Activated naive CD8-positive, alpha-beta T cell treated with anti-CD3 and anti-CD28 coated beads, Interleukin-2, amount 50 U/mL, for 16 hours (primary cell): ENCODE measurements at regions not wholly inside any gene's neighbourhood (a gene's known extent, or its start where the extent isn't known, plus 50 kb on each side); places are given as distances from the start of the nearest gene placed in this dataset.

ENCODE experiments used
- DNase-seq: peaks from one replicate; pipeline ENCODE4 v3.0.0-alpha.2; 2020; ENCODE audit warnings: low read depth, low spot score

GRCh38 chr17:77320485-77321256 is 179.9 kb downstream of the SEC14L1 start:
- DNase-seq: no peak

GRCh38 chr17:77321649-77322513 is 181.1 kb downstream of the SEC14L1 start:
- DNase-seq: no peak

- no peak for DNase-seq
Measured at GRCh38 chr17:77322514-77323412, 182.0 kb downstream of the SEC14L1 start.

GRCh38 chr17:77323413-77324171 is 182.8 kb downstream of the SEC14L1 start:
- DNase-seq: no peak

- DNase-seq: no peak
Measured at GRCh38 chr17:77324227-77324626, 183.5 kb downstream of the SEC14L1 start.

DNA sequence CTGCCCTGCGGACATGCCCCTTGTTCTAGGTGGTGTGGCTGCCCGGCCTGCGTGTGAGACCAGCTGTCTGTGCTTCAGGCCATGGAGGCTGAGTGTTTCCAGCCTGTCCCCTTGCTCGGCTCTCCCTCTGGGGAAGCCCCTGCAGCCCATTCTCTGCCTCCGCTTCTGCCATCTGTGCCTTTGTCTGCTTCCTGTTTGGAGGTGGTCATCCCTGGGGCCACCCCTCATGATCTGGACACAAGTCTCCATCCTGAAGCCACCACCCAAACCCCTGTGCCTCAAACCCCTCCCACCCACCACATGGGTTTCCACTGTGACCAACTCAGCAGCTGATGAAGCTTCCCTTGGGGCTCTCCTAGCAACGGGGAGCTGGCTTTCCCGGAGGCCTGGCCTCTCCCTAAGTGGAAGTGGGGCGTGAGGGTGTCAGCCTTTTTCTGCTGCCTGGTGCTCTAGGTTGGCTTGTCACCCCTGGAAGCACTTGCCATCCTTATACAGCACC is 184.9 kb downstream of the SEC14L1 start:
- DNase-seq: no peak

GRCh38 chr17:77326076-77326591 is 185.4 kb downstream of the SEC14L1 start:
- no peak for DNase-seq

DNA sequence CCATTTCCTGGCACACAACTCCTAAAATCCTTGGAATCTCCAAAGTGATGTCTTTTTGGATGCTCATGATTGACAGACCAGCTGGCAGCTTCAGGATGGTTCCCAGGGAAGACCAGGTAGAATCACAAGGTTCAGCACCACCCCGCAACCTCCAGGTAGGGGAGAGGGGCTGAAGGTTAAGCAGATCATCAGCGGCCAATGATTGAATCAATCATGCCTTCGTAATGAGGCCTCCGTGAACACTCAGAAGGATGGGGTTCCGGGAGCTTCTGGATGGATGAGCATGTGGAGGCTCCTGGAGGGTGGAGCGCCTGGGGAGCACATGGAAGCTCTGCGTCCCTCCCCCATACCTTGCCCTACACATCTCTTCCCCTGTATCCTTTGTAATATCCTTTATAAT is 185.9 kb downstream of the SEC14L1 start:
- DNase-seq: no peak

DNA sequence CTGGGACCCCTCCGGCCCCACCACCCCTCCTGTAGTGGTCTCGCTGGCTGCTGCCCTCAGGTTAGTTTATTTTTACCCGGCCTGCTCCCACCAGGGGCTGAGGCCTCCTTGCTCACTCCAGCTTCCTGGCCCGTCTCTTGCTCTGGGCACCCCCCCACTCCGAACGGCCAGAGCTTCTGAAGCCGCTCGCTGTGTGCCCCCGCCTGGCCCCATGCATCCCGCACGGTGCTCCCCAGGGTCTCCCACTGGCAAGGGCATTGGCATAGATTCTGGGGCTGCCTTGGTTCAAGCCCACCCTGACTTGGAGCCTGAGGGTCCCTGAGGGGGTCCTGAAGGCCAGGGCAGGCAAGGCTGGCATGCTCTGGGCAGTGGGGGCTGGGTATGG is 186.4 kb downstream of the SEC14L1 start:
- no peak for DNase-seq

DNA sequence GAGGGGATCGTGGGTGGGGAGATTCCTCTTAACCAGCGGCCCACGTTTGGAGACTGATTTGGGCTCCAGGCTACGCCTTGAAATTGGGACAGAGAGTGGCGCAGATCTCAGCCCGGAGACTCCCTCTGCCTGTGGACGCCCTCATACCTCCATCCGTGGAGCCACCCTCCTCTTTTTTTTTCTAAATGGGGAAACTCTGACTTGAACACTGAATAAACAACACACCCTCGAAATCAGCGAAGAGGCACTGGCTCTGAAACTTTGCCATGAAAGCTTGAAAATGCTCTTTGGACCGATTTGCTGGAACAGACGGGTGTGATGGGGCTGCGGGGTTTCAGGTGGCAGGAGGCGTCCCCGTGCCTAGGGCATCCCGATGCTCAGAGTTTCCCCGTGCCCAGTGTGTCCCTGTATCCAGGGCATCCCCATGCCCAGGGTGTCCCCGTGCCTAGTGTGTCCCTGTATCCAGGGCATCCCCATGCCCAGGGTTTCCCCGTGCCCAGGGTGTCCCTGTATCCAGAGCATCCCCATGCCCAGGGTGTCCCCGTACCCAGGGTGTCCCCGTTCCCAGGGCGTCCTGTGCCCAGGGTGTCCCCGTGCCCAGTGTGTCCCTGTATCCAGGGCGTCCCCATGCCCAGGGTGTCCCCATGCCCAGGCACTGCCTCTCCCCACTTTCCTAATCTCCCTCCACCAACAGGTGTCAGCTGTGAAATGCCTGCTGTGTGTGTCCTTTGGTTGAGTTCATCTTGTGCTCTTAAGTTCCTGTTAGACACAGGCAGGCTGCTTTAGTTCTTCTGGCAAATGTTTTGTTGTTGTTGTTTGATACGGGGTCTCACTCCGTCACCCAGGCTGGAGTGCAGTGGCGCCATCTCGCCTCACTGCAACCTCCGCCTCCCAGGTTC is 187.0 kb downstream of the SEC14L1 start:
- DNase-seq: no peak

GRCh38 chr17:77328823-77329740 is 188.3 kb downstream of the SEC14L1 start:
- no peak for DNase-seq

DNA sequence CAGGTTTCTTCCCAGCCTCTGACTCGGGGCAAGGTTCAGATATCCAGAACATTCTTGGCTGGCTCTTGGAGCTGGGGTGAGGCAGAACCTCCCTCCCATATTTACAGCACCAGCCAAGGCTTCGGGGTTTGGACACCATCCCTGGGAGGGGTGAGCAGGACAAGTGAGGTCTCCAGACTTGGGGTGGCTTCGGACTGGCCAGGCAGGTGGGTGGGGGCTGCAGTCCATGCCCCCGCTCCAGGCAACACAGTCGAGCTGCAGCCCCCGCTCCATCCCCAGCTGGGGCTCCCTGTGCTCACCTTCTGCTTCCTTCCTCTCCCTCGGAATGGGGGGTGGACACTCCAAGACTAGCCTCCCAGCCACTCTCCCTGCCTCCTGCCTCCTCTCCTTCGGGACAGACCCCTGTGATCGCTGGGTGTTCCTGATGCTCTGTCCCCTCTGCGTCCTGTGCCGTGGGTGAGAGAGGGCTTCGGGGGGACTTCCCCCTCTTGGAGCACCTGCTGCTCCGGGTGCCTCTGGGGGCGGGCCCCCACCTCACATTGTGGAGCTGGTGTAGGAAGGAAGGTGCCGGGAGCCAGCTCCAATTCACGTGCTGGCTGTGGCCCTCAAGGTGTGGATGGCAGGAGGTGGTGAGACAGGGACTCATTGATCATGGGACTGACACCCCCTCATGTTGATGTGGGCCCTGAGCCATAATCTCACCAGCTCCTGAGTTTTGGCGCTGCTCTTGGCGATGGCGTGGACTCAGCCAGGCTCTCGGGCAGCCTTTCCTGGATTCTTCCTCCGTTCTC is 189.2 kb downstream of the SEC14L1 start:
- no peak for DNase-seq

DNA sequence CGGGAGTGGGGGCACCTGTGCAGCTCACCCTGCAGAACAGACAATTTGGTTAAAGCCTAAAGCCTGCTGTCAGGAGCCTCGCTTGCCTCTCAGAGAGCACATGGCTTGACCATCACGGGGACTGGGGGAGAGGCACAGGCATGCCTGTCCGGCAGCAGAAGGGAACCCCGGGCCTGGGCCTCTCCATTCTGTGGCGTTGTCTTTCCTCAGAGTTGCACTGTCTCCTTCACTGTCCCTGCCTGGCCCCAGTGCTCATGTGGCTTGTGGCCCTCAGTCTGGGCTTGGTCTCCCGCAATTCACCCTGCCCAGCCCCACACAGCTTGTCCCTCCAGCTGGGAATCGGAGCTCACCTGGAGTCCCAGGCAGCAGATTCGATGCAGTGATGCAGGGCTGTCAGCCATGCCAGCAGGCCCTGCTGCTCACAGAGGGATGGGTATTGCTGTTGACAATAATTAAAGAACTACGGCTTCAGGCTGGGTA is 189.9 kb downstream of the SEC14L1 start:
- DNase-seq: no peak

GRCh38 chr17:77331301-77331864 is 190.6 kb downstream of the SEC14L1 start:
- DNase-seq: peak; percentile 89

DNA sequence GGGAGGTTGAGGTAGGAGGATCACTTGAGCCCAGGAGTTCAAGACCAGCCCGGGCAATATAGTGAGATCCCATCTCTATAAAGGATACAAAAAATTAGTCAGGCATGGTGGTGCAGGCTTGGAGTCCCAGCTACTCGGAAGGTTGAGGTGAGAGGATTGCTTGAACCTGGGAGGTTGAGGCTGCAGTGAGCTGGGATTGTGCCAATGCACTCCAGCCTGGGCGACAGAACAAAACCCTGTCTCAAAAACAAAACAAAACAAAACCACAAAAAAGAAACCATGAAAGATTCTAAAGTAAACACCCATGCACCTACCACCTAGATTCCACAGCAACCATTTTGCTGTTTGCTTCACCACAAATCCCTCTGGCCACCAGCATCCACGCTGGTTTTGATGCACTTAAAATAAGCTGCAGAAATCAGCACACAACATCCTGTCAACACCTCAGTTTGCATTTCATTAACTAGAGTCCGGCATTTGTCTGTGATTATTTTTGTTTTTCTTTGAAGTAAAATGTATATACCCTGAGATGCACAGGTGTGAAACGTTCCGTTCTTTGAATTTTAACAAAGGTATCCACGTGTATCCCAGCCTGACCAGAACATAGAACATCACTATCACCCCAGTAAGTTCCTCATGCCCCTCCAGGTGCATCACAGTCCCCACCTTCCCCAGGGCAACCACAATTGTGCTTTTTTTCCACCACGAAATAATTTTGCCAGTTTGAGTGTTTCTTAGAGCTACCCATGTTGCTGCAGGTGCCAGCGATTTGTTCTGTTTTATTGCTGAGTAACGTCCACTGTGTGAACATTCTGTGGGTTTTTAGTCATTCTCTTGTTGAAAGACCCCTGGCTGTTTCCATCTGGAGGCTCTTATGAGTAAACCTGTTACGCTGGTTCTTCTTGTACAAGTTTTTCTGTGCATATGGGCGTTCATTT is 191.5 kb downstream of the SEC14L1 start:
- no peak for DNase-seq
